B cell (primary cell): ENCODE measurements at regions not wholly inside any gene's neighbourhood (a gene's known extent, or its start where the extent isn't known, plus 50 kb on each side); places are given as distances from the start of the nearest gene placed in this dataset.

ENCODE experiments used
- ATAC-seq: fragments of 200-7000 bp; cut with Tn5 transposase; one replicate; pipeline ENCODE4 v1.10.0; 2021; ENCODE audit warnings: low read depth, mild to moderate bottlenecking, moderate number of reproducible peaks, moderate library complexity
- CTCF ChIA-PET: fragments of 350-600 bp; sonication (Branson Sonifier 250); formaldehyde crosslinking; loops from one replicate; lab custom pipeline; 2021; ENCODE audit warnings: antibody characterized with exemption, inconsistent platforms; lab: Charles Lee
- POLR2A ChIA-PET: fragments of 350-600 bp; sonication (Branson Sonifier 250); formaldehyde crosslinking; loops from one replicate; lab custom pipeline; 2021; ENCODE audit warnings: antibody characterized with exemption; lab: Charles Lee
- DNase-seq: peaks from one replicate; pipeline ENCODE4 v3.0.0; 2013
- H2AFZ ChIP-seq: 2 replicates; pipeline ENCODE4 v1.6.1; 2012; ENCODE audit warnings: mild to moderate bottlenecking, low read depth, low read length; ENCODE audit not compliant: insufficient read depth, poor library complexity, severe bottlenecking
- H3K27ac ChIP-seq, 2 donors: 1 replicate in 1 of 2; 2 replicates in 1 of 2; pipeline ENCODE4 v1.5.1; 2012 to 2013; ENCODE audit warnings: low read length in 2 of 2, mild to moderate bottlenecking in 2 of 2, moderate library complexity in 1 of 2
- H3K27me3 ChIP-seq, 4 experiments: fragments of 200-600 bp in 1 of 4; sonication (generic) in 1 of 4; replicated peaks in 1 of 4; 1 replicate in 2 of 4; 2 replicates in 2 of 4; pipeline versions ENCODE4 v1.6.1 to v1.7.0; 2013 to 2016; ENCODE audit warnings: low read length in 3 of 4, mild to moderate bottlenecking in 2 of 4, mixed read lengths in 1 of 4, moderate library complexity in 1 of 4; ENCODE audit not compliant: insufficient read depth in 4 of 4, control insufficient read depth in 3 of 4; ENCODE audit errors: control extremely low read depth in 1 of 4
- H3K36me3 ChIP-seq, 2 experiments: replicated peaks in 1 of 2; 1 replicate in 1 of 2; 2 replicates in 1 of 2; pipeline versions ENCODE4 v1.6.1 to v1.7.1; 2013; ENCODE audit warnings: low read length in 1 of 2; ENCODE audit not compliant: insufficient read depth in 2 of 2, control insufficient read depth in 1 of 2; ENCODE audit errors: control extremely low read depth in 1 of 2, extremely low read depth in 1 of 2
- H3K4me1 ChIP-seq, 2 donors: fragments of 200-600 bp in 1 of 2; sonication (generic) in 1 of 2; 1 replicate in 1 of 2; 2 replicates in 1 of 2; pipeline versions ENCODE4 v1.5.1 to v1.6.1; 2013 to 2017; ENCODE audit warnings: low read length in 2 of 2; ENCODE audit not compliant: control insufficient read depth in 2 of 2, insufficient read depth in 2 of 2
- H3K4me2 ChIP-seq: replicated peaks from 2 replicates; pipeline ENCODE3; 2012; ENCODE audit warnings: mild to moderate bottlenecking, low read depth, low read length; ENCODE audit not compliant: poor library complexity, severe bottlenecking
- H3K4me3 ChIP-seq, 5 experiments: fragments of 200-600 bp in 1 of 5; sonication (generic) in 1 of 5; 1 replicate in 3 of 5; 2 replicates in 2 of 5; pipeline versions ENCODE4 v1.5.1 to v1.7.0; 2011 to 2016; ENCODE audit warnings: low read length in 4 of 5, mild to moderate bottlenecking in 4 of 5, low read depth in 2 of 5, control low read depth in 1 of 5, moderate library complexity in 1 of 5; ENCODE audit not compliant: insufficient read depth in 1 of 5; ENCODE audit errors: control extremely low read depth in 1 of 5, extremely low read depth in 1 of 5
- H3K79me2 ChIP-seq: fragments of 200-600 bp; sonication (generic); one replicate; pipeline ENCODE4 v1.6.0; 2016; ENCODE audit warnings: low read length; ENCODE audit not compliant: control insufficient read depth, insufficient read depth
- H3K9ac ChIP-seq: fragments of 200-600 bp; sonication (generic); 2 replicates; pipeline ENCODE4 v1.6.1; 2017; ENCODE audit warnings: mild to moderate bottlenecking, low read length, moderate library complexity
- H3K9me3 ChIP-seq, 3 donors: one replicate each; pipeline versions ENCODE4 v1.6.1 to v1.7.1; 2013; ENCODE audit warnings: low read length in 2 of 3; ENCODE audit not compliant: control insufficient read depth in 2 of 3, insufficient read depth in 1 of 3; ENCODE audit errors: control extremely low read depth in 1 of 3
- H4K20me1 ChIP-seq: 2 replicates; pipeline ENCODE4 v1.6.0; 2012; ENCODE audit warnings: mild to moderate bottlenecking, low read length; ENCODE audit not compliant: insufficient read depth, control insufficient read depth, poor library complexity, severe bottlenecking
- H3K27ac Mint-ChIP-seq: one replicate; pipeline ENCODE4 v1.8.0; 2021; ENCODE audit warnings: mixed read lengths
- H3K27me3 Mint-ChIP-seq: one replicate; pipeline ENCODE4 v1.8.0; 2021; ENCODE audit warnings: mixed read lengths
- H3K4me1 Mint-ChIP-seq: one replicate; pipeline ENCODE4 v1.8.0; 2021; ENCODE audit warnings: mixed read lengths
- H3K4me3 Mint-ChIP-seq: one replicate; pipeline ENCODE4 v1.8.0; 2021; ENCODE audit warnings: mixed read lengths
- H3K9me3 Mint-ChIP-seq: one replicate; pipeline ENCODE4 v1.8.0; 2022; ENCODE audit warnings: mixed read lengths; ENCODE audit not compliant: insufficient read depth
- CTCF ChIP-seq: fragments of 200-600 bp; IDR thresholded peaks from one replicate; pipeline ENCODE4 v1.8.0; 2022; ENCODE audit warnings: antibody characterized with exemption, mild to moderate bottlenecking
- EZH2 ChIP-seq: IDR thresholded peaks from 2 replicates; pipeline ENCODE4 v1.6.1; 2012; ENCODE audit warnings: borderline replicate concordance, low read depth, mild to moderate bottlenecking, moderate library complexity, low read length; ENCODE audit not compliant: insufficient read depth, poor library complexity, severe bottlenecking
- WGBS: methylation state at CpG from one replicate; pipeline ENCODE4 v1.1.5; 2013; ENCODE audit warnings: missing lambda C conversion rate; ENCODE audit not compliant: insufficient coverage; 5-methylcytosine and 5-hydroxymethylcytosine counted together
- intact Hi-C: fragments of 100-400 bp; cut with micrococcal nuclease; formaldehyde crosslinking; loops from one replicate; pipeline ENCODE4 v1.10.0; 2022

GRCh38 chr10:23717913-23718312, 279.0 kb downstream of the OTUD1 start:
- H3K27me3 Mint-ChIP-seq, result peaks cover 3% of the 10 kb centered on the region
- no peak for DNase-seq
- no CpG with 5 or more reads among the region's 2 CpGs for WGBS

GRCh38 chr10:23718946-23719345, 280.1 kb downstream of the OTUD1 start:
- Mint-ChIP-seq H3K27ac (no peak overlapping the region), H3K4me3 (no peak overlapping the region), H3K9me3 (no peaks in the 10 kb centered on the region), H3K4me1 (no peaks in the 10 kb centered on the region), H3K27me3 (peaks cover 3% of the 10 kb centered on the region)
- intact Hi-C loops, result no loop called here
- no peak overlapping the region for H3K9ac ChIP-seq
- CTCF ChIA-PET, result no interaction called here
- H3K4me1 ChIP-seq, result no peaks in the 10 kb centered on the region
- WGBS, result 93% methylated on average over 3 of the region's 3 CpGs
- no peaks in the 10 kb centered on the region for H3K36me3 ChIP-seq
- no peak overlapping the region for H3K4me3 ChIP-seq
- H2AFZ ChIP-seq, result no peak overlapping the region
- POLR2A ChIA-PET, result no interaction called here
- H4K20me1 ChIP-seq, result no peaks in the 10 kb centered on the region
- no peak for TF ChIP-seq EZH2
- no peak for TF ChIP-seq CTCF
- no peaks in the 10 kb centered on the region for H3K27me3 ChIP-seq
- DNase-seq (no peak), ATAC-seq (no peak)
- no peak overlapping the region for H3K4me2 ChIP-seq
- no peaks in the 10 kb centered on the region for H3K79me2 ChIP-seq
- H3K9me3 ChIP-seq, result peaks cover 0 to 2% (median 0%) of the 10 kb centered on the region in 3 donors
- no peak overlapping the region for H3K27ac ChIP-seq

More at GRCh38 chr10:23717913-23718312, 279.0 kb downstream of the OTUD1 start:
- H3K9ac ChIP-seq, result no peak overlapping the region
- no peak for ATAC-seq
- H3K4me1 ChIP-seq, result no peaks in the 10 kb centered on the region
- intact Hi-C loops, result no loop called here
- H3K4me3 Mint-ChIP-seq, result no peak overlapping the region
- H3K9me3 Mint-ChIP-seq, result no peaks in the 10 kb centered on the region
- no peak overlapping the region for H3K4me3 ChIP-seq
- TF ChIP-seq CTCF, result no peak
- no peak for TF ChIP-seq EZH2
- no peaks in the 10 kb centered on the region for H3K27me3 ChIP-seq
- ChIA-PET POLR2A (no interaction called here), CTCF (no interaction called here)
- peaks cover 0 to 2% (median 0%) of the 10 kb centered on the region in 3 donors for H3K9me3 ChIP-seq
- H3K79me2 ChIP-seq, result no peaks in the 10 kb centered on the region
- H3K4me1 Mint-ChIP-seq, result no peaks in the 10 kb centered on the region
- no peak overlapping the region for H3K27ac Mint-ChIP-seq
- H3K36me3 ChIP-seq, result no peaks in the 10 kb centered on the region
- no peak overlapping the region for H3K27ac ChIP-seq
- no peak overlapping the region for H3K4me2 ChIP-seq
- no peak overlapping the region for H2AFZ ChIP-seq
- H4K20me1 ChIP-seq, result no peaks in the 10 kb centered on the region
